SK-N-SH (cell line): ENCODE measurements at regions not wholly inside any gene's neighbourhood (a gene's known extent, or its start where the extent isn't known, plus 50 kb on each side); places are given as distances from the start of the nearest gene placed in this dataset.

ENCODE experiments used
- CTCF ChIP-seq: fragments of 200-600 bp; sonication (generic); IDR thresholded peaks from 2 replicates; pipeline ENCODE4 v1.6.1; 2017; ENCODE audit warnings: antibody characterized with exemption, mild to moderate bottlenecking, moderate library complexity
- EP300 ChIP-seq, 2 experiments: IDR thresholded peaks; 2 replicates each; pipeline versions ENCODE4 v1.4.0 to v1.6.1; 2012; ENCODE audit warnings: borderline replicate concordance in 1 of 2, low read depth in 1 of 2, low read length in 1 of 2
- FOXJ3 ChIP-seq: sonication (generic); formaldehyde crosslinking; IDR thresholded peaks from 2 replicates; pipeline ENCODE4 v1.5.1; 2020; ENCODE audit warnings: mild to moderate bottlenecking, missing genetic modification reagents
- MAX ChIP-seq: IDR thresholded peaks from 2 replicates; pipeline ENCODE4 v1.4.0; 2012; ENCODE audit warnings: low read depth
- MXI1 ChIP-seq: IDR thresholded peaks from 2 replicates; pipeline ENCODE4 v1.6.1; 2012; ENCODE audit warnings: mild to moderate bottlenecking, low read depth, low read length, improper control_type of control experiment
- RXRA ChIP-seq: IDR thresholded peaks from 2 replicates; pipeline ENCODE4 v1.4.0; 2012; ENCODE audit warnings: low read depth, mild to moderate bottlenecking, borderline replicate concordance

DNA sequence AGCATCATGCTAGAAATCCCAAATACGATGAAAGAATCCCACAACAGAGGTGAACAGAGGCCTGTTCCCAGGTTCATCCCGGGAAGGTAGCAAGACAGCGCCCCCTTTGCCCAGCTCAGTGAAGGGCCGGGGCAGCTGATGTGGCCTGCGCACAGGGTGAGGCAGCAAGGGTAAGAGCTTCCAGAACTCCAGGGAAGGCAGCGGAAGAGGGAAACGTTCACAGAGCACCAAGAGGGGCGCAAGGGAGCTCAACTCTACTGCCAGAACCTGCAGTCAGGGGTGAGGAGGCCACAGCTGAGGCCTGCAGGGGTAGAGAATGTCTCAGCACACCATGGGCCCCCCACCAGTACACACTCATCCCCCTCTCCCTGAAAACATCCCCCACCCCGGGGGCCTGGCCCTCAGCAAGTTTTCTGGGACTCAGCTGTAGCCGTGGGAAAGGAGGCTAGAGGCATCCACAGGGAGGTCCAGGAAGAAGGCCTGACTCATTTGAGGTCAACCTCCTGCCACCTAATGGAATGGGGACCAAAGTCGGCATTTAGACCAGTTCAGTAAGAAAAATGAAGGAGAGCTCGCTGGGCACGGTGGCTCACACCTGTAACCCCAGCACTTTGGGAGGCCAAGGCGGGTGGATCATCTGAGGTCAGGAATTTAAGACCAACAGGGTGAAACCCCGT is 95.6 kb upstream of the ASAP2 start:
- TF ChIP-seq FOXJ3 (CRISPR knock-in tag) (no peak), RXRA (no peak), MAX (no peak), EP300 (IDR thresholded peaks at IDR 0.05; ENCODE audit: borderline replicate concordance in 1 of 2, low read depth in 1 of 2, low read length in 1 of 2) (no peak), MXI1 (no peak), CTCF (peak; percentile 56)
